Right forelimb (tissue), 1 donor: ENCODE measurements at regions not wholly inside any gene's neighbourhood (a gene's known extent, or its start where the extent isn't known, plus 50 kb on each side); places are given as distances from the start of the nearest gene placed in this dataset.
"Not testable (repeated sequence)": the region's sequence is repeated elsewhere in the genome, so short reads cannot be mapped to it uniquely, and the experiment has no call there.

Experiments
- DNase-seq: peaks from one replicate; pipeline ENCODE4 v3.0.0-alpha.2; 2018

DNA sequence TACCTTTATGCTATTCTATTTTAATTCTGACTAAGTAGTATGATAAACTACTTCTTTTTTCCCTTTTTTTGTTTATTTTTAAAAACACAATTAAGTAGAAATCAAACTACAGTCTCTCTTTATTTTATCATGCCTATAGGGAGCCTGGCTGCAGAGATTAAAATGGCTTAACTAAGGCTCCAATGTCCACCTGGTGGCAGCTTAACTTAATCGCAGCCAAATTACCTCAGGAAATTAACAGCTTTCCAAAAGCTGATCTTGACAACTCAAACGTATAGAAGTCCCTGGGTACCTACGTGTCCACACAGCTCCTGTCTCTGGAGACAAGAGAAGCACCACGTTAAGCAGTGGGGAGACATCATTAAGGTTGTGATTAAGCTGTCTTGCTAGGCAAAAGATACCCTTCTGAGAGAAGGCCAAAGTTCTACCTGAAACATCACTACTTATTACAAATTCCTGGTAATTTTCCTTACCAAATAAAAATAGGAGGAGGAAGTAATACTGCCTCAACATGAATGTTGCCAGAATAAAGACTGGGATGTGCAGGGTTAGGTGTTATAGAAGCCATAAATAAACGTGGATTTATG lies 63.2 kb upstream of the SNX19 start:
- no peak for DNase-seq

DNA sequence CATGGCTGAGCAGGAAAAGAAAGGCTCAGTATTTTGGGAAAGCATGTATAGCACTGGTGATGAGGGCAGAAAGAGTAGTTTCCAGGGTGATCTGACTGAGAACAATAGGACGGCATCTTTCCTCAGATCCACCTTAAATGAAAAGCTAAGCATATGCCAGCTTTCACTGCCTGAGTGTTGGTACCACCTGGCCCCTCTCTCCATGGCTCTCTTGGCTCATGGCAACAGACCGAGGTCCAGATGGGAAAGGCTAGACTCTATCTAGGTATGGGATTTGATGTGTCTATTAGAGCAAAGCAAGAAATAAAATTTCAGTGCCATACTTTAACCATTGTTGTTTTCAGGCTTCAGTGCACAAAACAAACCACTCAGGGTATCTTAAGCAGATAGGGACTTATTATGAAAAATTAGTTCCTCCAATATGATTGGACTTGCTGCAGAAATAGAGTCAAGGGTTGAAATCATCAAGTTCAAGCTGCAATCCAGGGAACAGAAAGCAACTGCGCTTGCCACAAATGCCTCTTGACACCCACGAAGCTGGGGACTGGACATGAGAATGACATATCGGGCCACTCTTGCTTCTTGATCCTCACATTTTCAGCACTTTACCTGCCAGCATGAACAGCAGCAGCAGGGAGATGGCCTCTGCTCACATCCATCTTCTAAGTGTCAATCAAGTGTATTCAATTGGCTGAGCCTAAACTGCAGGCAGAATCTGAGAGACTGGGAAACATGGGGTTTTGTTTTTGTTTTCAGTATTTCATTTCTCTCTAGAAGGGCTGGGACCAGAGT lies 64.0 kb upstream of the SNX19 start:
- DNase-seq = no peak

DNA sequence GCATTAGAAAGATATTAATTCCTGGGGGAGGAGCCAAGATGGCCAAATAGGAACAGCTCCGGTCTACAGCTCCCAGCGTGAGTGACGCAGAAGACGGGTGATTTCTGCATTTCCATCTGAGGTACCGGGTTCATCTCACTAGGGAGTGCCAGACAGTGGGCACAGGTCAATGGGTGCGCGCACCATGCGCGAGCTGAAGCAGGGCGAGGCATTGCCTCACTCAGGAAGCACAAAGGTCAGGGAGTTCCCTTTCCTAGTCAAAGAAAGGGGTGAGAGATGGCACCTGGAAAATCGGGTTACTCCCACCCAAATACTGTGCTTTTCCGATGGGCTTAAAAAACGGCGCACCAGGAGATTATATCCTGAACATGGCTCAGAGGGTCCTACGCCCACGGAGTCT lies 68.0 kb upstream of the SNX19 start:
- DNase-seq = not testable (repeated sequence)

DNA sequence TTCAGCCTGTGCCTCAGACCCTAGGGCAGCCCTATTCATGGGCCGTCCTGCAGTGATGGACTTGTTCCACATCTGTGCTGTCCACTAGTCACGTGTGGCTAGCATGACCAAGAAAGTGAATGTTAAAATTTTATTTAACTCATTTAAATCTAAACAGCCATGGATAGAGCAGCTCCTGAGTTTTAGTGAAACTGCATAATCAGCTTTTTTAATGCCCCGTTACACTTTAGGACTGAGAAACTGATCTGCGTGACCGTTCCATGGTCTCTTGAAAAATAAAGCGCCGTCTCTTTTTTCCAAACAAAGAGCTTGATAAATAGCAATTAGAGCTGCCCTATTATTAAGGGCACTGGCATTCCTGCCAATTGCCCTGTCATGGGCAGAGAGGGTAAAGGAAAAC lies 76.5 kb upstream of the SNX19 start:
- no peak for DNase-seq

DNA sequence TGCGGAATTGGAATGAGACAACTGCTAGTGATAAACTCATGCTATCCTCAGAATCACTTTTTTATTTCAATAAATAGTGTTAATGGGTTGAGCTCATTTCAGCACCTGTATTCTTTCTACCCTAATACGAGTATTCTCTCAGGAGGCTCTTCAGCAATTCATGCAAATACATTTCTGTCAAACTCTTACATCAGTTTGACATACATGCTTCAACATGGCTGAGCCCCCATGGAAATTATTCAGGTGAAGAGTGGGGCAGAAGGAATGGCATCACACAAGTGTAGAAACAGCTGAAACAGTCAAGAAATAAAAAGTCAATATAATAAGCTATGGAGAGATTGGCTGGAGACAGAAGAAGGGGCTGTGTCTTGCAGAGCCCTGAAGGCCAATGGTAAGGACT lies 77.8 kb upstream of the SNX19 start:
- DNase-seq = no peak

DNA sequence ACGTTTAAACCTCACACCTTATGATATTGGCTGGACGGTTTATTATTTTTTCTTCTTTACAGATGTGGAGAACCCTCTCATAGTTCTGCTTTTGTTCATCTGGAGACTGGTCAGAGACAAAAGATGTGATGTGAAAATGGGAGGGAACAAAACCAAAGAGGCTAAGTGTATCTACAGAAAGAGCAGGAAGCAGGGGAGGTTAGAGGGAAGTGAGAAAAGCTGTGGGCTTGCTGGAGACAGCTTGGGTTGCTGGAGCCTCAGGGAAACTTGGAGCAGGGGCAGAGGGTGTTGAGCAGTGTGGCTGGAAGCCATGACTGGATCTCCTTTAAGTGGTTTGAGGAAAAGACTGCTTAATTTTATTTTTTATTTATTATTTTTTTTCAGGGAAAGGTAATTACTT lies 79.0 kb upstream of the SNX19 start:
- DNase-seq = no peak

DNA sequence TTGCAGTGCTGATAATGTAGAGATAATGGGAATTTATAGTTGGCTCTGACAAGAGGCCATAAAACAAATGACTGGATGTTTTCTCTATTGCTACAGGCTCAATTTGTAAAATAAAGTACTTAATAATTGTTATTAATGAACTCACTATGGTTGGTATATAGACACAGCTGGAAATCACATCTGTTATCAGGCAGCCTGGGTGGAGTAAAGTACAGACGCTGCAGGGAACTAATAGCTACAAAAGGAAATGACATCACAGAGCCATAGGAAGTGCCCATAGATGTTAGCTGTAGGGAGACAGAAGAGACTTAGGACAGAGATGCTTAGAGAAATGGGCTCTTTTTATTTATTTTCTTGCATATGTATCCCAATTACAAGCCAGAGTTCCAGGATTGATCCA lies 81.0 kb upstream of the SNX19 start:
- no peak for DNase-seq

DNA sequence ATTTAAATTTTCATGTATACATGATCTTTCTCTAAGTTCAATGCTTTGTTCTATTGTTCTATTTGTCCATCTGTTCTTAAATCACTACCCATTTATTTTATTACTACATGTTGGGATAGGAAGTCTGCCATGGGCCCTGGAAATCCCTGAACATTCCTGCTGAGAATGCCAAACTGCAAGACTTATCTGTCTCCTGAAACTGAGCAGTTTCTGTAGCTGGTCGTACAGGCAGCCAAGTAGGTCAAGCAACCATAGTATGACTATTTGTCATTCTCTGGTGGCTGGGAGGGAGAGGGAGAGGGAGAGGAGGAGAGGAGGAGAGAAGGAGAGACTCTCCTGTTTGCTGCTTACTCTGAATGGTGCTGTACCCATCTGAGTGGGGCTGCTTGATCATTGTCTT lies 82.8 kb upstream of the SNX19 start:
- DNase-seq = no peak

DNA sequence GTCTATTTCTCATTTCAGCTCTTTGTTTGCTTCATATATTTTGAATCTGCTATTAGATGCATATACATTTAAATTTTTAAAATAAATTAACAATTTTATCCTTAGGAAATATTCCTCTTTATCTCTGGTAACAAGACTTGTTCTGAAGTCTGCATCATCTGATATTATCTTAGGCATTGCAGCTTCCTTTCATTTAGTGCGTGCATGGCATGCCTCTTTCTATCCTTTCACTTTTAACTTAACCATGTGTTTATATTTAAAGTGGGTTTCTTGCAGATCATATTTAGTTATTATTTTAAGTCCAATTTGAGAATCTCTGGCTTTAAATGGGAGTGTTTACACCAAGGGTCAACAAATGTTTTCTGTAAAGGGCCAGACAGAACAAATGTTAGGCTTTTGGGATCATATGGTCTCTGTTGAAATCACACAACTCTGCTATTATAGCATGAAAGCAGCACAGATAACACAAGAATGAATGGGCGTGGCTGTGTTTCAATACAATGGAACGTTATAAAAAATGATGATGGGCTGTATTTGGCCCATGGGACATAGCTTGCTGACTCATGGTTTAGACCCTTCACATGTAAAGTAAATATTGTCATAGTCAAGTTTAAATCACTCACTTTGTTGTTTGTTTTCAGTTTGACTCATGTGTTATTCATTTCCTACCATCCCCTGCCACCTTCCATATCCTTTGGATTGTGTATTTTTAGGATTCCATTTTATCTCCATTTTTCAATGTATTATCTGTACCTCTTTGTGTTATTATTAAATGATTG lies 83.9 kb upstream of the SNX19 start:
- no peak for DNase-seq

DNA sequence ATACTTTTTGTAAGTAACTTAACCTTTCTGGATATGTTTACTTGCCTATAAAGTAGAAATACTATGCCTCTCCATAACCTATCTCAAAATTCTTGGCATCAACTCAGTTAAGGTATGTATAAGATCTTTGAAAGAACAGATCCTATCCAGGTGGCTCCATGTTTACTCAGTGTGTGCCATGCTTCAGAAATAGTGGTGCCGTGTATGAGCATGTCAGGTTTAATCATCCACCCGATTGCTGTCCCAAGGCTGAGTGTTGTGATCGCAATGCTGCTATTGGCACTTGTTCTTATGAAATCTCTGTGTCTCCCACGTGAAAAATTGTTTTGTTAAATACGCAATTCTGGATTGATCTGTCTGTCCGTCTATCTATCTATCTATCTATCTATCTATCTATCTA lies 85.9 kb upstream of the SNX19 start:
- DNase-seq = no peak

DNA sequence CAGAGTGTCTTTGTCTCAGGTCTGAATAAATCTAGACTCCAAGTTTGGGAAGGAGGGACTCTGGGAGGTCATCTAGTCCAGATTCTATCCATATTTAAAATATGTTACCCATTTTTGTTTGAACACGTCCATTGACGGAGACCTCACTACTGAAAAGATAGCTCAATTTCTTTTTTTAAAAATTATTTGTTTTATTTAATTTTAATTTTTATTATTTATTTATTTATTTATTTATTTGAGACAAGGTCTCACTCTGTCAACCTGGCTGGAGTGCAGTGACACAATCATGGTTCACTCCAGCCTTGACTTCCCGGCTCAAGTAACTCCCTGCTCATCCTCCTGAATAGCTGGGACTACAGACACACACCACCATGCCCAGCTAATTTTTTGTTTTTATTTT lies 89.5 kb upstream of the SNX19 start:
- DNase-seq = no peak

DNA sequence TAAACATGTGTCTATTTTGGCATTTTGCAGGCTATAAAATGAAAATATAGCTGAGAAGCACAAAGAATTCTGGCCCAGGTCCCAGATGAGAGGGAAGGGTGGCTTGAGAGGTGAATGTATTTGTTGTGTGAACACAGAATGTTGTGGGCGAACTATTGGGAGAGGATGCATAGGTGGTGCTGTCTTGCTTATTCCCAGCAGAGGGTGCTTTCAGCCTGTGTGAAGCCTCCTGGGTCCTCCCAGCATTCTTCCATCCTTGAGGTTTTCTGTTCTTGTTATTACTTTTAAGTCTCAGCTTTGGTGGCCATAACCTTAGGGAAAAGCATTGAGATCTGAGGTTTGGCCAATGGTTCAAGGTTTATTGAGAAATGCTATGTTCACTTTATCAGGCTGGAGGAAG lies 108.7 kb upstream of the SNX19 start:
- DNase-seq = no peak

DNA sequence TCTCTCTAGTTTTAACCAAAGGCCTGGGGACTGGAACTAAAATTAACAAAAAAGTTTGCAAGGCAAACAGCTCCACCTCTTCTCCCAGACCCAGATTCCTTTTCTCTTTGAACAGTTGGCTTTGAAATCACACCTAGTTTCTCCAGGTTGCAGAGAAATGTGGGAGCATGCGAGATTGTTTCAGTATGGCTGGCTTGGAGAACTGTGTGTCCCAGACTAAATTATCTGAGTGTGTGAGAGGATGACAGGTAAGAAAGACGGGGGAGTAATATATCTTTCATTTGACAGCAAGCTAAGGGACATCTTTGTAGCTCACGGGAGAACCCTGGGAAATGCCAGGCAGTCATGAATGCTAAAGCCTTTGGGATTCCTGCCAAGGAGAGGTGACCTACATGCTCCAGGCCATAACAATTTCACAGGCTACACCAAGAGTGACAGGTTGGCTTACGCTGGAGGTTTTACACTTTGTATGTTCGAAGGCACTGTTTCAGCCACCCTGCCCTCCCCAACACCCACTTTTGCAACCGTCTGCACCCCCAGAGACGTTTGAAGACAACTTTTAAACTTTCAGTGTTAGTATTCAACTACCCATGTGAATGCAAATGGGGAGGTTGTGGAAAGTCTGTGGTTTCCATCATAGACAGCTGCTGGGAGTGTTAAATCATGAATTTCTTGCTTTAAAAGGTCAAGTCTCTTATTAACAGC lies 109.3 kb upstream of the SNX19 start:
- no peak for DNase-seq

DNA sequence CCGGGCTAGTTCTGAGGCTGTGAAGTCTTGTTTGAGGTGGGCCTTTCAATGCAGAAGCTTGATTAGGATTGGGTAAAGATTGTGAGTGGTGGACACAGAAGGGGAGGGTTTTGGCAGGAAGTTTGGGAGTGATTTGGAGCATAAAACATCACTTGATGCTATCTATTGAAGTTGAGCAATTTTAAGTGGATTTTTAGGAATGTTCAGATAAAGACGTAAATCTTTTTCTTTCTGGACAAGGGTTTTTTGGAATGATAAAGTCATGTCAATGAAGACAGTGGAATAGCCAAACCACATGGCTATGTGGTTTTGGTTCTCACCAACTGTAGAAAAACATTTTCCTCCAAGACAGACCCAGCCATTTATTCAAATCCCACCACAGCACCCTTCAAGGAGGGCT lies 111.2 kb upstream of the SNX19 start:
- no peak for DNase-seq

DNA sequence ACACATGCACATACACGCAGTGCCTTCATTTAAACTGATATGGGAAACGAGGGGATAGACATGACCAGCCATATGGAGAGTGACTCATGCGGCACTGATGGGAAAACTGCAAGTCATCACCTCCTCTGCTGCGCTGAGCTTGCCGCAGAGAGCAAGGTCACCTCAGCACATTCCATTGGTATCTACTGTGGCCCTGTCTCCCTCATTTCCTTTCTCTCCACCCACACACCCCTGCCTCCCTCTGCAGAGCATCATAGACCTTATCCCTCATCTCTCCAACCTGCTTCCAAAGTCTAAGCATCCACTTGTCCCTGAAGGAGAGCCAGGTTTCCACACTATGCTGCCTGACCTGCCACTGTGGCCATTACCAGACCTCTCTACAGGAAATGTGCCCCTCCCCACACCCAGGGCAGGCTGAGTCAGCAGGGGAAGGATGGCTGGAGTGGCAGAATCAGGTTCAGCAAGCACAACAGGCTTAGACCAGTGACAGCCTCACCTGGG lies 116.9 kb upstream of the SNX19 start:
- no peak for DNase-seq

DNA sequence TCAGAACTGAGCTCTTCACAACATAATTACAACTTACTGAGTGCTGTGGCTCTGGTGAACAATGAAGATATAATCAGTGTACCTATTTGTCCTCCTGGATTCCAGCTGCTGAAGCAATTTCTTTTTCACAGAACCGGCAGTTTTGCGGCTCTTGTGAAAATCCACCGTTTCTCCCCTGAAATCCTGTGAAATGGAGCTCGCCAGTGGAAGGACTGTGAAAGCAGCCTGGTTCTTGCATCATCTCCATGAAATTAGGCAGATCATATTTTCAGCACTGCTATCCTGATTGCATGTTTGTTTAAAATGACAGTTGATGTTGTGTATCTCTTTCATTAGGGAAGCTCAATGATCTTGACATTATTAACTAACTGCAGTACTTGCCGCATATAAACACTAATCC lies 120.2 kb upstream of the SNX19 start:
- no peak for DNase-seq

DNA sequence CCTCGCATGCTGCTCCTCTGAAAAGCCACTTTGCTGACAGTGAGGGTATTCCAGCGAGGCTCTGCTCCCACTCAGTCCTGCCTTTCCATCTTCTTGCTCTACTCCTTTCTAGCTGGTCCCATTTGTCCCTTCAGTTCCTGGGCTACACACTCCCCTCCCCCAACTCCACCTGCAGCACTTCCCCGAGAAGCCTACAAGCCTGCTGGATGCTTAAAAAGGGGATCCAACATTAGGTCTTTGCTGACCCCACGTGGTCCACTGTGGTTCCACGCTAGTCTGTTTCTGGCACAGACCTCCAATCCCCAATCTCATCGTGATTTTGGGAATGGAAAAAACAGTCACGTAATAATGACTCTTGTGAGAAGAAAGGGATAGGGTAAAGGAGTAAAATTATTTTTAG lies 121.6 kb upstream of the SNX19 start:
- no peak for DNase-seq

DNA sequence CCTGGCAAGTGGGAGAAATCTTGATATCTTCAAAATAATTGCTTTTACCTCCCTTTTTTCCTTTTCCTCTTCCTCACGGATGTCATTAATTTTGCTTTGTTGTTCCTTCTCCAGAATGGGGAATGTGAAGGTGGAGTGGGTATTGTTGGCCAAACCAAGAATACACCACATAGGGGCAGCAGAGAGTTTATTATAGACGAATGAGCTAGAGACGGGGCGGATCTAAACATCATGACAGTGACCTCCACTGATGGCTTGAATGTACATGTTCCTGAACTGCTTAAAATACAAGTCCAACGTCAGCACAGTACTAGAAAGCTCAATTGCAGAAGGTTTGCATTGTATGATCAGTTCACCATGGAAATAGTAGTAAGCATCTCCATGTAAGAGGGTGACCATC lies 122.3 kb upstream of the SNX19 start:
- DNase-seq = no peak

DNA sequence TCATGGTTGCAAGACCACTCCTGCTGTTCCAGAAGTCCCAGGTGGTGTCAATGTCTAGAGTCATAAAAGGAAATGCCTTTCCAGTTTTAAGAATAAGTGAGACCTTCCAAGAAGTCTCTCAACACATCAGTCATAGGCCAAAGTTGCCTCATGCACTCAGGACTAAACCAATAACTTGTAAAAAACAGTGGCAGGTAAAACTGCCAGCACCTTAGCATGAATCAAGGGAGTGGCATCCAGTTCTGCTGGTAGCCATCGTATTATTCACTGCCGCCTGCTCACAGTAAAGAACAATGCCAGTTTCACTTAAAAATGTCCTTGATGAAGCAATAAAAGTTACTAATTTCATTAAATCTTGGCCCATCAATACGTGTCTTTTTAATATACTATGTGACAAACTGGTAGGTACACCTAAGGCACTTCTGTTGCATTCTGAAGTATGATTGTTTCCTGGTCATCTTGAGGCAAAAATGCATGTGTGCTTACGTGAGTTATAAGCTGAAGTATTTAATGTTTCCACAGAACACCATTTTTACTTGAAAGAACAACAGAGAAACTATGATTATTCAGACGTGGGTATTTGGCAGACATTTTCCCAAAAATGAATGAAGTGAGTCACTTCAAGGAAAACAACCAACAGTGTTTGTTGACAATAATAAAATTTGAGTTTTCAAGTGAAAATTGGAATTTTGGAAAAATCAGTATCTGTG lies 125.2 kb upstream of the SNX19 start:
- no peak for DNase-seq

DNA sequence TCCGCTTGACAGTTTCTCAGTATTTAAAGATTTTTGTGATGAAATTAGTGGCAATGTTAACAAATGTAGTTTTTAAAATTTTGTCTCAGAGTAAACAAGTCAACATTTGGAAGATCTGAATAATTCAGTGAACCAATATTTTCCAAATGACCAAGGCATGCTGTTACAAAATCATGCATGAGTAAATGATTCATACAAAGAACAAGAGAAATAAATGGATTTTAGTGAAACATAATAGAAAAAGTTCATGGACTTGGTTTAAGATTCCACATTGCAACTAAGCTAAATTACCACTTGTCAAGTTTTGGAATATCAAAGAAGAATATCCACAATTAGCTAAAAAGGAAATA lies 125.7 kb upstream of the SNX19 start:
- DNase-seq = no peak

DNA sequence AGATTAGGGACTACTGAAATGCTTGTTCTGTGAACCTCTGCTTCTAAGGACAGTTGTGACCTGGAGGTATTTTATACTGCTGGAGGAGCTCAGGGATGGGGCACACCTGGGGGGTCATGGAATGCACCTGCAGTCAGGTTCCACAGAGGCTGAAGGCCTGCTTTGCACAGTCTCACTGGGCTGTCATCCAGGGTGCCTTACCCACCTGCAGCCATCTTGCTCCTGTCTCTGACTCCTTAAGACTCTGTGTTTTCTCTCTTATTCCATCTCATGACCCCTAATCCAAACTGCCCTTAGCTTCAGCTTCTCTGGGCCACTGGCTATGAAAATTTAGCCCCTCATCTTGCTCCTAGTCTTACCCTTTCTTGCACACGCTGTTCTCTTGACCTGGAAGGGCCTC lies 127.0 kb upstream of the SNX19 start:
- no peak for DNase-seq

DNA sequence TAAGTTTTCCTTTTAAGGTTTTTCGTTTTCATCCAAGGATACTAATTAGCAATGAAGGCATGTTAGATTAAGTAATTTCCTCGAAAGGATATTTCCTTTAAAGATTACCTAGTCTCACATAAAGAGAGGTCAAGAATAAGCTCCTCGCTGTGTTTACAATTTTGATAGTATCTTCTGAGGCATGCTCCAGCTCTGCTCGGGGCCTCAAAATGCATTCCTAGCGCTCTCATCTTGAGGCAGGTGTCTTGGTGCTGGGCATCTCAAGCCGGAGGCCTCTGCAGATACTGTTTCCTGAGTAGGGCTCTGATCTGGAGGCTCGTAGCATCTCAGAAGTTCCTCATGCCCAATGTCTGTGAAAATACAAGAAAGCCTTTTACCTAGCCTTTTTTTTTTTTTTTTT lies 128.6 kb upstream of the SNX19 start:
- no peak for DNase-seq

DNA sequence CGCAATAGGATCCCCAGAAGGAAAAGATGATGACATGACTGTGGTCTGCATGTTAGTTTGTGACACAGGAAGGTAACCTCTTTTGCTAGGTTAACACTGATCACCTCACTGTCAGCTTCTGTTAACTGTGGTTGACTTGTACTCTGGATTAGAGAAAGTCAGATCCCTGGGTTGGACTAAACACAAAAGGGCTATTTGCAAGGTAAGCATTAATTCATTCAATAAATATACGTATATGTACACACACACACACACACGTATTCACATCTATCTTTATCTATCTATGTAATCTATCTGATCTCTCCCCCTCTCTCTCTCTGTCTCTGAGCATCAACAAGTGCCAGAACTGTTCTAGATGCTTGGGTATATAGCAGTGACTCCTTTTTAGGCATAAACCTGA lies 136.1 kb upstream of the SNX19 start:
- DNase-seq = no peak
